NCI-H510A (cell line): ENCODE measurements at regions not wholly inside any gene's neighbourhood (a gene's known extent, or its start where the extent isn't known, plus 50 kb on each side); places are given as distances from the start of the nearest gene placed in this dataset.

Source experiments
- DNase-seq: peaks from one replicate; lab custom pipeline; 2025; lab: John Stamatoyannopoulos, UW

- DNase-seq: no peak
Measured at GRCh38 chr16:6932871-6933385, 399.7 kb upstream of the RBFOX1 start.

GRCh38 chr16:6929868-6930267 lies 402.8 kb upstream of the RBFOX1 start:
- no peak for DNase-seq

- no peak for DNase-seq
Measured at GRCh38 chr16:6926762-6927161, 405.9 kb upstream of the RBFOX1 start.

GRCh38 chr16:6926341-6926740 lies 406.3 kb upstream of the RBFOX1 start:
- DNase-seq: no peak

- no peak for DNase-seq
Measured at GRCh38 chr16:6918646-6919045, 414.0 kb upstream of the RBFOX1 start.

GRCh38 chr16:6916946-6917345 lies 415.7 kb upstream of the RBFOX1 start:
- DNase-seq: no peak

- DNase-seq: no peak
Measured at GRCh38 chr16:6913566-6913965, 419.1 kb upstream of the RBFOX1 start.

- no peak for DNase-seq
Measured at GRCh38 chr16:6910301-6910700, 422.3 kb upstream of the RBFOX1 start.

GRCh38 chr16:6905601-6906000 lies 427.0 kb upstream of the RBFOX1 start:
- no peak for DNase-seq

GRCh38 chr16:6903671-6904070 lies 429.0 kb upstream of the RBFOX1 start:
- DNase-seq: no peak

- no peak for DNase-seq
Measured at GRCh38 chr16:6898896-6899295, 433.7 kb upstream of the RBFOX1 start.

GRCh38 chr16:6897876-6898485 lies 434.7 kb upstream of the RBFOX1 start:
- DNase-seq: no peak

- DNase-seq: no peak
Measured at GRCh38 chr16:6892966-6893365, 439.7 kb upstream of the RBFOX1 start.

- DNase-seq: no peak
Measured at GRCh38 chr16:6891496-6891895, 441.1 kb upstream of the RBFOX1 start.

- no peak for DNase-seq
Measured at GRCh38 chr16:6888531-6888930, 444.1 kb upstream of the RBFOX1 start.

GRCh38 chr16:6884002-6884401 lies 448.6 kb upstream of the RBFOX1 start:
- no peak for DNase-seq

GRCh38 chr16:6880263-6880662 lies 452.4 kb upstream of the RBFOX1 start:
- DNase-seq: no peak

- no peak for DNase-seq
Measured at GRCh38 chr16:6864671-6865070, 468.0 kb upstream of the RBFOX1 start.

GRCh38 chr16:6864244-6864643 lies 468.4 kb upstream of the RBFOX1 start:
- no peak for DNase-seq

- DNase-seq: no peak
Measured at GRCh38 chr16:6863135-6863534, 469.5 kb upstream of the RBFOX1 start.

- DNase-seq: no peak
Measured at GRCh38 chr16:6861815-6862477, 470.7 kb upstream of the RBFOX1 start.

- DNase-seq: no peak
Measured at GRCh38 chr16:6861135-6861814, 471.4 kb upstream of the RBFOX1 start.

- DNase-seq: no peak
Measured at GRCh38 chr16:6857575-6857974, 475.1 kb upstream of the RBFOX1 start.
